ENCODE measurements at regions not wholly inside any gene's neighbourhood (a gene's known extent, or its start where the extent isn't known, plus 50 kb on each side); places are given as distances from the start of the nearest gene placed in this dataset.
"Not testable (repeated sequence)": the region's sequence is repeated elsewhere in the genome, so short reads cannot be mapped to it uniquely, and the experiment has no call there.

GRCh38 chr10:6984971-6985370 is 404.9 kb upstream of the PRKCQ start:
- DNase-seq (ENCODE audit: low read depth): no peak

GRCh38 chr10:6984016-6984415 is 403.9 kb upstream of the PRKCQ start:
- DNase-seq (ENCODE audit: low read depth): not testable (repeated sequence)

- no peak for DNase-seq (ENCODE audit: low read depth)
These were observed 400.3 kb upstream of the PRKCQ start for GRCh38 chr10:6980353-6980752.

DNA sequence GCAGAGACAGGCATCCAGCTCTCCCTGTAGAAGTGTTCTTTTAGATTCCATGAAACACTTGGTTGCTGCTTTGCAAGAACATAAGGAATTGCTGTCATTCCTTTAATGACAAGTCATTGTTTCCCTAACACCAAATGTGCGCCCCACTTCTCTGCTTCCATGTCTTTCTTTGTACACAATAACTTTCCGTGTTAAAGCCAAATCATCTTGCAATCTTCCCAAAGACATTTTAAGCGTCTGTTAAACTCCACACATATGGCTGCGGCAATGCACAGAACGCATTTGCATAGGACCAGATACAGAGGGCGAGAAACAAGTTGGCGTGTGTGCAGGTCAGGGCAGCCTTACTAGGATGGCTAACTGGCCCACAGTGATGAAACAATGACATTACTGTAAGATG is 399.3 kb upstream of the PRKCQ start:
- DNase-seq (ENCODE audit: low read depth): no peak

- DNase-seq (ENCODE audit: low read depth): no peak
These were observed 398.1 kb upstream of the PRKCQ start for GRCh38 chr10:6978187-6978627.

GRCh38 chr10:6977398-6978186 is 397.5 kb upstream of the PRKCQ start:
- DNase-seq (ENCODE audit: low read depth): no peak

DNA sequence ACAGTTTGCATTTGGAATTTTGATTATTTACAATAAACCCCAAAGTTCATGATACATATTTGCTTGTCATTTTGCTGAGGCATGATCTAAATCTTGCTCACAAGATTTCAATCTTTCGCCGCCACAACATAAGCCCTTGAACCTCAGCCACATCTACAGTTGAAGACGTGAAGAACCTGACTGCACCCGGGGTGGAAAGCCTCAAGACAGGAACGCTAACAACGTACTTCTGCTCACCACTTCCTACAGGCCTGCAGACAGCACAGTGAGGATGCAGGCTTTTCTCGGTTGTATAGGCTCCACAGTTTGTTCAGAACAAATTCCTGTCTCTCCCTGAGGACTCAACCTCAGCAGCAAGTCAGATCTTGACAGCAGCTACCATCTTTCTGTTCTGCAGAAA is 393.8 kb upstream of the PRKCQ start:
- DNase-seq (ENCODE audit: low read depth): no peak

DNA sequence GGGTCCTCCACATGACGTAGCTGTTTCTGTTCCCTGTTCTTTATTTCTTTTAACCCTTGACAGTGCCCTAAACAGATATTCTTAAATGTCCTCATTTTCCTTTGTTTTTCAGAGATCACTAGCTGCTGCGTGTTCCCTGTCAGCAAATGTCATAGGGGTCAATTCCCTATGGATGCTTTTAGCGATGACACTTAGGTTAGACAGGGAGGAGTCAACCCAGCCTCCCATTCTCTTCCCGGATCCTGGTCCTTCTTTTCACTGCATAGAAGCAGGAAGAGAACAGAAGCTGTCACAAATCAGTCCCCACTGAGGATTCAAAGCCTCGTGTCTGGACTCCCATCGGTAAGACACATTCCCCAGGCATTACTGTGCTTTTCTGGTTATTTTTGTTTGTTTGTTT is 392.1 kb upstream of the PRKCQ start:
- DNase-seq (ENCODE audit: low read depth): no peak

GRCh38 chr10:6969659-6970058 is 389.6 kb upstream of the PRKCQ start:
- DNase-seq (ENCODE audit: low read depth): no peak

- DNase-seq (ENCODE audit: low read depth): no peak
These were observed 384.5 kb upstream of the PRKCQ start for GRCh38 chr10:6964543-6964942.

- no peak for DNase-seq (ENCODE audit: low read depth)
These were observed 382.5 kb upstream of the PRKCQ start for GRCh38 chr10:6962576-6962975.

GRCh38 chr10:6958711-6959110 is 378.6 kb upstream of the PRKCQ start:
- DNase-seq (ENCODE audit: low read depth): no peak

DNA sequence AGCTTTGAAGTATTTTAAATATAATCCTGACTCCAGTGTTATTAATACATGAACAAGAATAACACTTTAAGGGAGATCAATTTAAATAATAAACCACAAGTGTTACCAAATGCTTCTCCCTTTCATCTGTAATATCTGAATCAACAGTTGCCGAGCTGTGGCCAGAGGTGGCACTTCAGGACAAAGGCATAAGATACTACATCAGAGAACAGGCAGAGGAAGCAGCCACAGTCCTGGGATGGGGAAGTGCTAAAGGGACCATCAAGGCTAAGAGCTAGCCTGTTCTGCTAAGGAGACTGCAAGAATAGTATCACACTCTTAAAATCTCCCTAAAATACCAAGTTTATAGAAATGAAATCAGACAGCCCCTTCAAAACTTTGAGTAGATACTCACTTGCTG is 378.2 kb upstream of the PRKCQ start:
- no peak for DNase-seq (ENCODE audit: low read depth)

- DNase-seq (ENCODE audit: low read depth): no peak
These were observed 377.8 kb upstream of the PRKCQ start for GRCh38 chr10:6957851-6958250.

GRCh38 chr10:6956562-6956961 is 376.5 kb upstream of the PRKCQ start:
- DNase-seq (ENCODE audit: low read depth): no peak

DNA sequence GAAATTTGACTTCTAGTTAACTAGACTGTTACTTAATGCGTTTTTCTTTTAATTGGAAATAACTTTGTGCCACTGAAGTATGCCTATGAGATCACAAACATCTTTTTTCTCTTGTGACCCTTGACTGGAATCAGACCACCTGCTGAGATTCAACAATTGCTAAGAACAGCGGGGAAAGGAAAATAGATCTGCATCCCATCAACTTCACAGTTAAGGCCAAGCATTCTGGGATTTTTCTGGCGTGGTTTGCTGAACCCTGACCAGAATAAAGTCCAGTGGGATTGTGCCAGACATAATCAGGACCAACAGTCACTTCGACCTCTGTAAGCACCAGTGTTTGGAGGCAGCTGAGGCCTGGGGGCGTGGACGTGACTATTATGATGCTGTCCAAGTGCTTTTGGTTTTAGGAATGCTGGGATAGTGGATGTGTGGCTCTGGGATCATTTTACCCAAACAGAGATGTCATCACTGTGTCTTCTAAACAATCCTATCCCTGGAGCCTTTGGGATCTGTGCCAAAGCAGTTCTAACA is 373.3 kb upstream of the PRKCQ start:
- no peak for DNase-seq (ENCODE audit: low read depth)

- no peak for DNase-seq (ENCODE audit: low read depth)
These were observed 371.7 kb upstream of the PRKCQ start for GRCh38 chr10:6951732-6952131.

DNA sequence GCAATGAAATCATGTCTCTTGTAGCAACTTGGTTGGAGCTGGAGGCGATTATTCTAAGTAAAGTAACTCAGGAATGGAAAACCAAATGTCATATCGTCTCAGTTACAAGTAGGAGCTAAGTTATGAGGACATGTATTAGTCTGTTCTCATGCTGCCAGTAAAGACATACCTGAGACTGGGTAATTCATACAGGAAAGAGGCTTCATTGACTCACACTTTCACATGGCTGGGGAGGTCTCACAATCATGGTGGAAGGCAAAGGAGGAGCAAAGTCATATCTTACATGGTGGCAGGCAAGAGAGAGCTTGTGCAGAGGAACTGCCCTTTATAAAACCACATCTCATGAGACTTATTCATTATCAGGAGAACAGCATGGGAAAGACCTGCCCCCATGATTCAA is 370.1 kb upstream of the PRKCQ start:
- no peak for DNase-seq (ENCODE audit: low read depth)

- no peak for DNase-seq (ENCODE audit: low read depth)
These were observed 364.4 kb upstream of the PRKCQ start for GRCh38 chr10:6944436-6944835.

- DNase-seq (ENCODE audit: low read depth): no peak
These were observed 358.3 kb upstream of the PRKCQ start for GRCh38 chr10:6938384-6938783.

DNA sequence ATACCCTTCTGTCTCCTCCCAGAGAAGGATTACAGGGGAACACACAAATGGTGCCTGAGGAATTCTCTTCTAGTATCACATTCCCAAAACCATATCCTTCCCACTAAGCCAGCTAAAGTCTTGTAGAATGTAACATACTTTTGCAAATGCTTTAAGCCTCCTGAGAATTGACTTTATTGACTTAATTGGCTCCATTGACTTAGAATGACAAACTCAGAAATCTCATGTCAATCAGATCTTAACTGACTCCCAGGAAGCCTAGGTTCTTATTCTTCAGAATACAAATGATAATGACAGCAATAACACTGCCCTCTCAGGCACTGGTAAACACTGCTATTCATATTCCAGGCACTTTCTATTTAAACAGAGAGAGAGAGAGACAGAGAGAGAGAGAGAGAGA is 356.9 kb upstream of the PRKCQ start:
- no peak for DNase-seq (ENCODE audit: low read depth)

- DNase-seq (ENCODE audit: low read depth): no peak
These were observed 349.2 kb upstream of the PRKCQ start for GRCh38 chr10:6929148-6929830.

- DNase-seq (ENCODE audit: low read depth): no peak
These were observed 348.5 kb upstream of the PRKCQ start for GRCh38 chr10:6928586-6928985.
